Astrocyte (in vitro differentiated cells and primary cell): ENCODE measurements at regions not wholly inside any gene's neighbourhood (a gene's known extent, or its start where the extent isn't known, plus 50 kb on each side); places are given as distances from the start of the nearest gene placed in this dataset.

Experiments used
- CTCF ChIP-seq: IDR thresholded peaks from 2 replicates; pipeline ENCODE4 v1.5.1; 2011; ENCODE audit warnings: low read depth, mild to moderate bottlenecking, inconsistent platforms, low read length, moderate library complexity; ENCODE audit not compliant: insufficient read depth
- EZH2 ChIP-seq: IDR thresholded peaks from 2 replicates; pipeline ENCODE4 v1.6.1; 2012; ENCODE audit warnings: mild to moderate bottlenecking, low read length, inconsistent platforms; ENCODE audit not compliant: insufficient read depth

- TF ChIP-seq CTCF (no peak), EZH2 (no peak)
Measured at GRCh38 chr4:184884883-184885282, 59.1 kb upstream of the ACSL1 start.
